ENCODE measurements at regions not wholly inside any gene's neighbourhood (a gene's known extent, or its start where the extent isn't known, plus 50 kb on each side); places are given as distances from the start of the nearest gene placed in this dataset.

- no peak for TF ChIP-seq CTCF (IDR thresholded peaks at IDR 0.05)
Observed at GRCh38 chr13:97127842-97128241, 94.3 kb upstream of the MBNL2 start.

- TF ChIP-seq CTCF (IDR thresholded peaks at IDR 0.05), result no peak
Observed at GRCh38 chr13:97130190-97130589, 91.9 kb upstream of the MBNL2 start.

GRCh38 chr13:97131447-97131846 is 90.7 kb upstream of the MBNL2 start:
- TF ChIP-seq CTCF (IDR thresholded peaks at IDR 0.05), result no peak

- no peak for TF ChIP-seq CTCF (IDR thresholded peaks at IDR 0.05)
Observed at GRCh38 chr13:97133554-97133953, 88.6 kb upstream of the MBNL2 start.

DNA sequence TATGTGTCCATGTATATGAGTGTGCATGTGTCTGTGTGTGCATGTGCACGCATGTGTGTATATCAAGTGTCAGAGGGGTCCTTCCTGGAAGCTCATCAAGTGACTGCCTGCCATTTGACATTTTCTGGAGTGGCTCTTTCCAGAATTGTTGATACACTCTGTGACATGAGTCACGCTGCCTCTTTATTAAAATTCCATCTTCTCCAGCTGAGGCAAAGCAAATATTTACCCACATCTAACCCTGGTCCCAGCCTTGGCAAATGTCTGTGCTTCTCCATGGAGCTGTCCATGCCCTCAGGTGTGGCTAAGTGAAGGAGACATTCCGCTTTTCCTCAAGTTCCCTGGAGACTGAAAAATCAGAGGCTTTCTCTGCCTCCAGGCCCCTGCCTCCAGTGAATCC is 88.2 kb upstream of the MBNL2 start:
- TF ChIP-seq CTCF (IDR thresholded peaks at IDR 0.05), result no peak

DNA sequence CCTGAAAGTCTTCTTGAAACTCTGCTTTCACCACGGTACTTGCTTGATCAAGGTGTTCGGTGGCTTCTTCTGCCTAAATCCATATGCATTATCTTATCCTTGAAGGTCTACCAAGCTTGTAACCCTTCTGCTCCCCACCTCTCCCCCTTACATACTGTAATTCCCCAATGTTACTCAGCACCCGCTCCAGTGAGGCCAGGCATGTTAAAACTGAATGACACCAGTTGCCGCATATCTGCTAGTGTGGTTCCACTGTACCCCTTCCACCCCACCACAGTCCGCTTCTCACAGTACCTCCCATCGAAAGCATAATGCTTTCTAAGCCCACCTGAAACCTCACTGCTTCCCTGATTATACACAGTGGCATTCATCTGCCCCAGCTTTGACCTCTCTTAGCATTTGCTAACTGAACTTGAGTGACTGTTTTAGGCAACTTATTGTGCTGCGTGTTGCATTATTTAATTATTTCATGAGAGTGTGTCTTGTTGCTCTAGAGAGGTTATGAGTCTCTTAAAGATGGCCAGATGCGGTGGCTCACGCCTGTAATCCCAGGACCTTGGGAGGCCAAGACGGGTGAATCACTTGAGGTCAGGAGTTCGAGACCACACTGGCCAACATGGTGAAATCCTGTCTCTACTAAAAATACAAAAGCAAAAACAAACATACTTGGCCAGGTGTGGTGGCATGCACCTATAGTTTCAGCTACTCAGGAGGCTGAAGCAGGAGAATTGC is 87.6 kb upstream of the MBNL2 start:
- no peak for TF ChIP-seq CTCF (IDR thresholded peaks at IDR 0.05)

DNA sequence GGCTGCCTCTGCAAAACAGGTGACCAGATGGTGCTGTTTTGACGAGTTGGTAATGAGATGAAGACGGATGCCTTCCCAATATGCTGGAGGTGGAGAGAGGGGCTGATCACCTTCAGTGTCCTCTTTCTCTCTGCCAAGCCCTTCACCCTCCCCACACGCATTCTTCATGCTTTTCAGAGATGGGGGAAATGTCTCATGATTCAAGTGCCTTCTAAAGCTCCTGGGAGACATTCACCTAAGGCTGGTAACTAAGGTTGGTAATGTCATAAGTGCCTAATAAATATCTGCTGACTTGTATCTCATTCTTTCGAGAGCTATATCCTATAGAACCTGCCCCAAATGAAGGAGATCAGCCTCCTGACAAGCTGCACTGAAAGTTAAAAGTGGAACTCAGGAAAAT is 86.2 kb upstream of the MBNL2 start:
- TF ChIP-seq CTCF (IDR thresholded peaks at IDR 0.05), result no peak

- TF ChIP-seq CTCF (IDR thresholded peaks at IDR 0.05), result no peak
Observed at GRCh38 chr13:97136418-97136817, 85.7 kb upstream of the MBNL2 start.
